ENCODE measurements at regions not wholly inside any gene's neighbourhood (a gene's known extent, or its start where the extent isn't known, plus 50 kb on each side); places are given as distances from the start of the nearest gene placed in this dataset.

- DNase-seq, result no peak
These were observed 377.2 kb downstream of the CTTN start for GRCh38 chr11:70775386-70776075.

- no peak for DNase-seq
These were observed 378.7 kb downstream of the CTTN start for GRCh38 chr11:70776914-70777532.

- no peak for DNase-seq
These were observed 380.6 kb downstream of the CTTN start for GRCh38 chr11:70778883-70779282.

- DNase-seq, result no peak
These were observed 381.3 kb downstream of the CTTN start for GRCh38 chr11:70779433-70780245.

- DNase-seq, result no peak
These were observed 381.9 kb downstream of the CTTN start for GRCh38 chr11:70780246-70780535.

GRCh38 chr11:70782401-70782913, 384.1 kb downstream of the CTTN start:
- no peak for DNase-seq

GRCh38 chr11:70783356-70783755, 385.0 kb downstream of the CTTN start:
- no peak for DNase-seq

GRCh38 chr11:70783821-70784220, 385.5 kb downstream of the CTTN start:
- no peak for DNase-seq

GRCh38 chr11:70785372-70785771, 387.0 kb downstream of the CTTN start:
- no peak for DNase-seq

- no peak for DNase-seq
These were observed 387.8 kb downstream of the CTTN start for GRCh38 chr11:70786021-70786665.

- DNase-seq, result no peak
These were observed 390.1 kb downstream of the CTTN start for GRCh38 chr11:70788248-70789022.

GRCh38 chr11:70790671-70791300, 392.5 kb downstream of the CTTN start:
- DNase-seq, result no peak

- no peak for DNase-seq
These were observed 398.4 kb downstream of the CTTN start for GRCh38 chr11:70796648-70797227.

- no peak for DNase-seq
These were observed 400.0 kb downstream of the CTTN start for GRCh38 chr11:70798296-70798695.

GRCh38 chr11:70799386-70799785, 401.1 kb downstream of the CTTN start:
- no peak for DNase-seq

- DNase-seq, result no peak
These were observed 403.9 kb downstream of the CTTN start for GRCh38 chr11:70802185-70802584.

- DNase-seq, result no peak
These were observed 406.0 kb downstream of the CTTN start for GRCh38 chr11:70804139-70804837.

GRCh38 chr11:70805243-70805642, 406.9 kb downstream of the CTTN start:
- no peak for DNase-seq

GRCh38 chr11:70805971-70806370, 407.6 kb downstream of the CTTN start:
- no peak for DNase-seq

GRCh38 chr11:70806461-70807194, 408.3 kb downstream of the CTTN start:
- DNase-seq, result no peak

Data from effector CD8-positive, alpha-beta T cell (primary cell).